22Rv1 (cell line): ENCODE measurements at regions not wholly inside any gene's neighbourhood (a gene's known extent, or its start where the extent isn't known, plus 50 kb on each side); places are given as distances from the start of the nearest gene placed in this dataset.

Source experiments
- H3K27ac ChIP-seq: fragments of 450-650 bp; 2 replicates; pipeline ENCODE4 v1.5.1; 2017
- ZFX ChIP-seq: fragments of 450-650 bp; IDR thresholded peaks from 2 replicates; pipeline ENCODE4 v1.6.1; 2017; ENCODE audit warnings: antibody characterized with exemption, borderline replicate concordance
- TF ChIP-seq, protein P1 (sequence below): fragments of 450-650 bp; IDR thresholded peaks from 2 replicates; pipeline ENCODE4 v1.5.1; 2017; ENCODE audit warnings: mild to moderate bottlenecking

DNA sequence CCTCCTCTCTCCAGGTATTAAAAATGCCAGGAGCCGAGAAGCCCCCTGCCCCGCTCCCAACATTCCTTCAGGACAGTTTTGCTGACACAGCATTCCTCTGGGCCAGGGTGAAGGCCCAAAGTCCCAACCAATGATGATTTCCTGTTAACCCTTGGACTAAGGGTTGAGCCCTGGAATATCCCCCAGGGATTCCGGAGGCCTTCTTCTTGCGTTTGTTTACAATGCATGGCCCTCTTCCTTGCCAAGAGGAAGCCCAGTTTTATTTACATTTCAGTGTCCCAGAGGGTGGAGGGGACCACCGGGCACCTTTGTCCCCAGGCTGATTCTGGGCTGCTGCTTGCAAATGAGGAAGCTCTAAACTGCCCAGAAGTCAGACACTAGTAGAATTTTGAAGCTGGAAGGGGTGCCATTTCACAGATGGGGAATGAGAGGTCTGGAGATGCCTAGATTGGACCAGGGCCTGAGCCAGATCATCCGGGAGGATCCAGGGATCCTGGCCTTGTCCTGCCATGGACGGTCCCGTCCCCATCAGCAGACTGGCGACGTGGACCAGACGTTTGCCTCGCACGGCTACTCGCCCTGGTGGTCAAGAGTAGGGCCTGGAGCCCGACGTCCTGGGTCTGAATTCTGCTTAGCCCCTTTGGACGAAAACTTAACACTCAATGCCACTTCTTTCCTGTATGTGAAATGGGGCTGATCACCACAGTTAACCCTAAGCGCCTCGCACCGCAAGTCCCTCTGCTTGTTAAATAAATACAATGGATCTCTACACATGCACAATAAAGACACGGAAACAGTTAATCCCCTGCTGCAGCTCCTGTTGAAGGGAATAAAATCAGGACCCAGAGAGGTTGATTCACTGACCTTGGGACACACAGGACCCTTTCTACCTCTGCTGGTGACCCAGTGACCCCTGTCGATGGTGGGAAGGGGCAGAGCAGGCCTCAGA lies 55.6 kb upstream of the CIBAR2 start:
- no peak for TF ChIP-seq ZFX
- TF ChIP-seq, protein P1, sequence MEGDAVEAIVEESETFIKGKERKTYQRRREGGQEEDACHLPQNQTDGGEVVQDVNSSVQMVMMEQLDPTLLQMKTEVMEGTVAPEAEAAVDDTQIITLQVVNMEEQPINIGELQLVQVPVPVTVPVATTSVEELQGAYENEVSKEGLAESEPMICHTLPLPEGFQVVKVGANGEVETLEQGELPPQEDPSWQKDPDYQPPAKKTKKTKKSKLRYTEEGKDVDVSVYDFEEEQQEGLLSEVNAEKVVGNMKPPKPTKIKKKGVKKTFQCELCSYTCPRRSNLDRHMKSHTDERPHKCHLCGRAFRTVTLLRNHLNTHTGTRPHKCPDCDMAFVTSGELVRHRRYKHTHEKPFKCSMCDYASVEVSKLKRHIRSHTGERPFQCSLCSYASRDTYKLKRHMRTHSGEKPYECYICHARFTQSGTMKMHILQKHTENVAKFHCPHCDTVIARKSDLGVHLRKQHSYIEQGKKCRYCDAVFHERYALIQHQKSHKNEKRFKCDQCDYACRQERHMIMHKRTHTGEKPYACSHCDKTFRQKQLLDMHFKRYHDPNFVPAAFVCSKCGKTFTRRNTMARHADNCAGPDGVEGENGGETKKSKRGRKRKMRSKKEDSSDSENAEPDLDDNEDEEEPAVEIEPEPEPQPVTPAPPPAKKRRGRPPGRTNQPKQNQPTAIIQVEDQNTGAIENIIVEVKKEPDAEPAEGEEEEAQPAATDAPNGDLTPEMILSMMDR: no peak
- H3K27ac ChIP-seq: no peak overlapping the region

DNA sequence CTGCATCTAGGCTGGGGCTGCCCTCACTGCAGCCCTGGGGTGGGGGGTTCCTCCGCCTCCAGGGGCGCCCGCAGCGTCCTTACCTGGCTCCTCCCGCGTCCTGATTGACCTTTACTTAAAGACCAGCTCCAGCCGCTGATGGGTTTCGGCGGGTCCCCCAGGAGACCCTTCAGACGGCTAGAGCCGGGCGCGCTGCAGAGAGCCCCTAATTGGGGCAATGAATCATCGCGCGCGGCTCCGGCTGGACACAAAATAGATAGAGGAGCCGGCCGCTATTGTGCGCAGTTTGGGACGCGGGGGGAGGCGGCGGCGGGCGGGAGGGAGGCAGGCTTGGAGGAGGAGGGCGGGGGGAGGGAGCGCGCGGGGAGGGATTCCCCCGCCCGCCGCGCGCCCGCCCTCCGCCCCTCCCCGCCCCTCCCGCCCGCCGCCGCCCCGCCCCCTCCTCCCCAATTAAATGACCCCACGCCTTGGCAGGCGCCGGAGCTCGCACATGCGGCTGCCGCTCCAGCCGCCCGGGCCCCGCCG lies 56.5 kb upstream of the CIBAR2 start:
- no peak overlapping the region for H3K27ac ChIP-seq
- TF ChIP-seq ZFX: no peak
- TF ChIP-seq, protein P1: no peak

DNA sequence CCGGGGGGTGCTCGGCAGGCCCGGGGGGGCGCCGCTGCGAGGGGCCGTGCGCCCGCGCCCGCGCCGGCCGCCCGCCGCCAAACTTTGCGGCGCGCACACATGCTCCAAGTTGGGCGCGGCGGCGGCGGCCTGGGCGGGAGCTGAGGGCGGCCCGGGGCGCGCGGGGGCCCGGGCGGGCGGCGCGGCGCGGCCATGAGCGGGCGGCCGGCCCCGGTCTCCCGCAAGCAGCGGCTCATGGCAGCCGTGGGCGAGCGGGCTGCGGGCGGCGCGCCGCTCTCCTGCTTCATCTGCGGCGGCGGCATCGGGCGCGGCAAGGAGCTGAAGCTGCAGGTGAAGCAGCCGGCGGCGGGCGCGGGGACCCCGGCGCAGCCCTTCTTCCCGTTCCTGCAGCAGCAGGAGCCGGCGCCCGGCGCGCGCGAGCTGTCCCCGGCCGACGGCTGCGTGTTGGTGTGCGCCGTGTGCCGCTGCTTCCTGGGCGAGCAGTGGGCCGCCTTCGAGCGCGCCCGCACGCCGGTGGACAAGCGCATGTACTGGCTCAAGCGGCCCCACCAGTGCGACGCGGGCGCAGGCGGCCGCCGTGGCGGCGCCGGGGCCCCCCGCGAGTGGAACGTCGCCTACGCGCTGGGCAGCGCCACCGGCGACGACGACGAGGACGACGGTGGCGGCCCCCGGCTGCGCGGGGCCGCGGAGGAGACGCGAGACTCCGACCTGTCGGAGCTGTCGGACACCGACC lies 57.2 kb upstream of the CIBAR2 start:
- TF ChIP-seq, protein P1: 0 out of 2 replicates have a peak, but pooled peaks have one; percentile 4
- no peak for TF ChIP-seq ZFX
- no peak overlapping the region for H3K27ac ChIP-seq

DNA sequence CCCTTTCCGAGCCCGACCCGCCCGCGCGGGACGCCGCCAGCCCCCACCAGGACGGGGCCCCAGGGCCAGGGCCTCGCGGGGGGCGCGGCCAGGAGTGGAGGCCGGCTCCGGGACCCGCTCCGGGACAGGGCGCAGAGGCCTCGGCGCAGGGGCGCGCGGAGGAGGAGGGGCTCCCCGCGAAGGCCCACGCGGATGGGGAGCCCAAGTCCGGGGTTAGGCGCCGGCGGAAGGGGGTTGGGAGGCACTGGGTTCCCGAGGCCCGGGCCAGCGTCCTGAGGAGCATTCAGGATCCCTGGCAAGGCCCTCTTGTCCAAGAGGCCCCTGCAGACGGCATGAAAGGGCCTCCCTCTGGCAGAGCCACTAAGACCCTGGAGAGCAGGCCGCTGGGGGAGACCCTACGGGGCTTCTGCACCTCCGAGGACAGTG lies 57.8 kb upstream of the CIBAR2 start:
- no peak overlapping the region for H3K27ac ChIP-seq
- no peak for TF ChIP-seq ZFX
- TF ChIP-seq, protein P1: no peak

DNA sequence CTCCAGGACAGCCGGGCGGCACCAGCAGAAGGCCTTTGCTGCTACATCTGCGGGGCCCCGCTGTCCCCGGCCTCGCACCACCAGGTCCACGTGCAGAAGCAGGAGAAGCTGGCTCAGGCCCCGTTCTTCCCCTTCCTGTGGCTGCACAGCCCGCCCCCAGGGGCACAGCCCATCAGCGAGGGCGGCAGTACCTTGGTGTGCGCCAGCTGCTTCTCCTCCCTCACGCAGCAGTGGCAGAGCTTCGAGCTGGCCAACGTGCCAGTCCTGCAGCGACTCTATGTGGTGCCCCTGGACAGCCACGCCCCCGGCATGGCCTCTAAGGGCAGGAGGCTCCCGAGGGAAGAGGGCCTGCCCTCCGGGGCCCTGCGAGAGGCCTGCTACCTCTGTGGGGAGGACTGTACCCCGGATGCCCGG lies 58.3 kb upstream of the CIBAR2 start:
- no peak overlapping the region for H3K27ac ChIP-seq
- no peak for TF ChIP-seq ZFX
- TF ChIP-seq, protein P1: no peak

DNA sequence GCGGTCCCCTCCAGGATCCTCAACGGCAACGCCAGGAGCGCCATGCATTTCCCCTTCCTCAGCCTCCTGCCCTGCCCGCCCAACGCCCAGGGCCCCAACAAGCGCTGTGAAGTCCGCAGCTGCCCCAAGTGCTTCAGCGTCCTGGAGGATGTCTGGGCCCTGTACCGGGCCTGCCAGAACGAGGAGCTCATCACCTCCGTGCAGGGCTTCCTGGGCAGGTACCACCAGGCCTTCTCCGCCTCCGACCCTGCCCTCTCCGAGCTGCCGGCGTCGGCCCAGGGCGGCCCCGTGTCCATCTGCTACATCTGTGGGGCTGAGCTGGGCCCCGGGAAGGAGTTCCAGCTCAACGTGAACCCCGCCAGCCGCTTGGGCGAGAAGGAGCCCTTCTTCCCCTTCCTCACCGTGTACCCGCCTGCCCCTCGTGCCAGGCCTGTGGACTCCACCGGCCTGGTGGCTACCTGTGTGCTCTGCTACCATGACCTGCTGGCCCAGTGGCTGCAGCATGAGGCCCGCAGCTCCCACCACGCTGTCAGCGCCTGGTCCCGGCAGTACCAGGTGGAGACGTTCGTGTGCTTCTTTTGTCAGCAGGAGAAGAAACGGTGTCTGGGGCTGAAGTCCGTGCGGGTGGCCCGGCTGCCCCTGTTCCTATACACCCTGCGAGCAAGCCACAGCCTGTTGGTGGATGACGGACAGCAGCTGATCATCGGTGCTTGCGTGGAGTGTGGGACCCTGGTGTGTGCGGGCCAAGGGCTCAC lies 58.9 kb upstream of the CIBAR2 start:
- no peak for TF ChIP-seq ZFX
- TF ChIP-seq, protein P1: no peak
- no peak overlapping the region for H3K27ac ChIP-seq
